GM19455 (cell line): ENCODE measurements at regions not wholly inside any gene's neighbourhood (a gene's known extent, or its start where the extent isn't known, plus 50 kb on each side); places are given as distances from the start of the nearest gene placed in this dataset.
A peak's percentile ranks its signal among the peaks of the same experiment; 100 is the strongest.

Experiments used
- ATAC-seq: cut with Tn5 transposase; IDR thresholded peaks from one replicate; pipeline ENCODE4 v1.9.1; 2021; ENCODE audit not compliant: unreplicated experiment

DNA sequence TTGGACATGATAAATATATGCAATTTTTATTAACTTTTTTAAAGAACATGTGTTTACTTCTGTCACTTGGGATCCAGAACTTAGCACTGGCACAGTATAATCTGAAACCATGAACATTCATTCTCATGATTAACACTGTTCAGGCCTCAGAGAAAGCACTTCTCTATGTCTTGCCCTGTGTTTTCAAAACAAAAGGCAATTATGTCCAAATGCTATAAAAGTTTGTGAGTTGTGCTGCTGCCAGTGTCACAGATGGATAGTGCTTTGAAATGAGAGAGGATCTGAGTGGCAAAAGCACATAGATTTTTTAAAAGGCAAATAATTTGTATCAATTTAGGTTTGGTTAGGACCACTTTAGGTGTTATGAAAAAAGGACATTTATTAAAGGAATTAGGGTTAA is 470.5 kb upstream of the FAM98A start:
- ATAC-seq, result no peak

DNA sequence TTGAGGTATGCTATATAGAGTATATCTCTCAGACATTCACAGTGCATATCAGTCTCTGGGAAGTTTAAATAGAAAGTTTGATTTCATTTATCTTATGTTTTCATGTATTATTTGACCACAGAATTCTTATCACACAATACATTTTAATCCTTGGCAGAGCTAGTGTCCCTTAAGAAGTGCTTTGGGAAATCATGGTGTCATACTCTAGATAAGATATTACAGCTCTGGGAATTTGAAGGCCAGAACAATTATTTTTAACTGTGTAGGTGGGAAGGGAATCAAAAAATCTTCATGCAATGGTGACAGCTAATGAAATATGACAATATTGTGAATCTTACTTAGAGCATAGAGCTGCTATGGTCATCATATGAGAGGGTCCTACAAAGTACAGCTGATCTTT is 451.3 kb upstream of the FAM98A start:
- no peak for ATAC-seq

DNA sequence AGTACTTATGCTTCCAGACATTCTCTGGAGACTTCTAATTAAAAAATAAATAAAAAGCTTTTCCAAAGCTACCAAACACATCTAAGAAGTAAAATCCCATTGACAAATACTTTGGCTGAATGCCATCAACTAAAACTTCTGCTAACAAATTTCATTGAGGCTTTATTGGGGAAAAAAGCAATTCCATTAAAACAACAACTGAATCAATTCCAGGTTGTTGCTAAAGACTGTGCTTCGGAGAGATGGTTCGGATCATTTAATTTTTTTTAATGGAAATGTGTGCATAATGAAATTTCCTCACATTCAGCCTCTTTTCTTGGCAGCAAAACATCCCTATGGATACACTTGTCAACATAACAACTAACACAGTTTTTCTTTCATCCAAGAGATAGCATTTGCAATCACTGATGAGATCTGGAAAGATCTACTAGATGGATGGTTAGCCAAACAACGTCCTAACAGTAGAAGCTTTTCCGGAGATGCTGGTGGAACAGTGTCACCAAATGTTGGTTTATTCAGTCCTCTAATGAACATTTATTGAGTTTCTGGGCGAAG is 446.1 kb upstream of the FAM98A start:
- ATAC-seq, result no peak

DNA sequence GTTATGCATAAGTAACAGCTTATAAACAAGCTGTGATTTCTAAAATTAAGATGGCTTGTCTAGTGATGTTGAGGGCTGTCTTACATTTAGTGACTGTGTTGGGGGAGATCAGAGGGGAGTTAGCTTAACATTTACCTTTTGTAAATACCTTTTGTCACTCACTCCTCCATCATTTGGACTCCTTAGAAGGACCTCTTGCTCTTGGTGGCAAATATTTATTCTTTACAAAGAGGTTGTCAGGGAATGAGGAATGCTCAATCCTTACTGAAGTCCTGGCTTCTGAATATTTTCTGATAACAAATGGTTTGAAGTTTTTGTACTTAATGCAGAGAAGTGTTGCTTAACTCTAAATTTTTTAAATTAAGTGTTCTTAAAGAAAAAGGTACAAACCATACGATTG is 438.8 kb upstream of the FAM98A start:
- no peak for ATAC-seq

DNA sequence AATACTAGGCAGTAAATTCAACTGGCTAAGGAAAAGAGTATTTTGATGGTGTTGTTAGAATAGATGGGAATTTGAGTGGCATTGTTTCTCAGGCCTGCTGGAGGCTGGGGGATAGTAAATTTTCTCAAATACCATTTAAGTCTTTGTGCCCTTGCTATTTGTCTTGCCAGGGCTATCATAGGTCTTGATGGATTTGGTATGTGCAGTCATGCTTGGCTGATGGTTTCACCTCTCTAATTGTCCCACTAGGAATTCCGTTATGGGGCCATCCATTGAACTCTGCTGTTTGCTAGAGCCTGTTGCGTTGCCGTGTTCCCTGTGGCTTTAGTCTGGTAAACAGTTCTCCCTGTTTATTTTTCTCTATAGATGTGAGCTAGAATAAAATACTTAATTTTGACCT is 438.1 kb upstream of the FAM98A start:
- no peak for ATAC-seq

DNA sequence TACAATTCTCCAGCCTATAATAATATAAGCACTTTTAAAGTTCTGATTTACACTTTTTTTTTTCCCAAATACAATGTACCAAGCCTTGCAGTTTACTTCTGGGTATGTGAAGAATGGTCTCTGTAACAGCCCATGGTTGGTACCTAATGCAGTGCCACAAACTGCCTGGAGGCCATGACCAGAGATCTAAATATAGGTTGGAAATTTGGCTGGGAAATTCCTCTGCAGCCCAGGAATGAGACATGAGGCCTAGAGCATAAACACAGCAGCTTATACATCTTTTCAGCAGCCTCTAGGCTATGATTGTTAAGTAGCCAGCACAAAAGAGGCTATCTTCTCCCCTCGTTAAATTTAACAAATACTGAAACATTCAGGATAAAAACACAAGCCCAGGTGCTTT is 432.0 kb upstream of the FAM98A start:
- ATAC-seq, result no peak

DNA sequence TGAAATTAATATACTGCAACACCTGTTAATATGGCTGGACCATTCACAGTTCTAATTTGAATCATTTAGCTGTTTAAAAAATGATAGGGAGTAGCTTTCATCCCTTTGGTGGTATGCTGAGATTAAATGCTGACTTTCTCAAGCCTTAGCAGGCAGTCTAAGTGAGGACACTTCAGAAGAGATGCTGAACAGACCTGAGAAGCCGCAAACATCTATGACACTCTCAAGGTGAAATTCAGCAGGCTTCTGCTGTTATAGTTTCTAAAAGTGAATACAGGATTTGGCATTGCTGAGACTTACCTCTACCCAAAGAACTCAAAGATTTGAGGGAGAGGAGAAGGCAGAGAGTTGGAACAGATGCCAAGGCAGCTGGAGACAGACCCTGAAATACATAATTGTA is 431.2 kb upstream of the FAM98A start:
- no peak for ATAC-seq

DNA sequence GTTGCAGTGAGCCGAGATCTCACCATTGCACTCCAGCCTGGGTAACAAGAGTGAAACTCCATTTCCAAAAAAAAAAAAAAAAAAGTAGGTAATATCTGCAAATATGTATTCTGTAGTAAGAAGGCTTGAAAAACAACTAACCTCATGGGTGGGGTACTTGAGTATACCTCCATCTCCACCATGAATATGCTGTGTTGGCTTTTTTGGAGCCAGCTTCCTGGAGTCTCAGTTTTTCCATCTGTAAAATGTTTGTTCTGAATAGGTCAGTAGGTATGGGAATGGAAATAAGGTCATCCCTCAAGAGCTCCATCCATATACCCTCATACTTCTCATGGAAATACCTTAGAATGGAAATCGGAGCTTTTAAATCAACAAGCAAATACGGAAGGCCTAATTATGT is 430.0 kb upstream of the FAM98A start:
- ATAC-seq, result no peak

DNA sequence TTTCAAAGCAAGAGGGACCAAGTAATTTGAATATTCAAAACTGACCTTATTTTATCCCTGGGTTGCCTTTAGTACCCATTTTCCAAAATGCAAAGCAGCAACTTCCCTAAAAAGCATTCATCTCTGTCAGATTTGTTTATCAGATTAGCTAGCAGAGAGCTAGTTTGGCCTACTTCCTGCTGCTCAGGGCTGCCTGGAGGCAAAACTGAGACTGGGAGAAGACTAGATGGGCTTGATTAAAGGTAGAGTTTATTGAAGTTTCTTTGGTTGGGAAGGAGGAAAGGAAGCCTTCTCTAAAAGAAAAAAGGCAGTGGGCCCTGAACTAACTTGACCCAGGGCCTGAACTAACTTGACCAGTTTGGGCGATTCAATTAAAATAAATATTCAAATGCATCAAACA is 426.1 kb upstream of the FAM98A start:
- no peak for ATAC-seq

DNA sequence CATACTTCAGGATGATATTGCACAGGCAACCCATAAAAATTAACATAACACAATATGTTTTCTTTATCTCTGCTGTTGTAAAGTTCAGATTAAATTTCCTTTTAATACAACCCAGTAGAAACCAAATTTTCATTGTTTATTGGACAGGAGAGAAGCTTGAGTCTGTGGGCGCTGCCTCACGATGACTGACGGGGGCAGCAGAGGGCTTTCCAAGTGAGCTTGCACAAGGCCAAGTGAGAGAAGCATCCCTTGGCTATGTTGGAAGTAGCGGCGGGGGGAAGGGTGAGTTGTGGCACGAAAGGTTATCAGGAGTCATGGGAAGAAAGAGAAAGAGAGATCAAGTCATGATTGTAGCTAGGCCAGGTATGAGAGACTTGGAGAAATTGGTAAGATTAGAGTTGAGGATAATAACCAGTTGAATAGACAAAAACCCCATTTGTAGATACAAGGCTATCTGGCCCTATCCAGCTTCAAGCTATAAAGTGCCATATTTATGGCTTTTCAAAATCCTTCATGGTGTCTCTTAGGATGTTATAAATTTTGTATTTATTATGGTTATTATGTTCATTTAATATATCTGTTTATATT is 413.7 kb upstream of the FAM98A start:
- peak; percentile 75 for ATAC-seq

DNA sequence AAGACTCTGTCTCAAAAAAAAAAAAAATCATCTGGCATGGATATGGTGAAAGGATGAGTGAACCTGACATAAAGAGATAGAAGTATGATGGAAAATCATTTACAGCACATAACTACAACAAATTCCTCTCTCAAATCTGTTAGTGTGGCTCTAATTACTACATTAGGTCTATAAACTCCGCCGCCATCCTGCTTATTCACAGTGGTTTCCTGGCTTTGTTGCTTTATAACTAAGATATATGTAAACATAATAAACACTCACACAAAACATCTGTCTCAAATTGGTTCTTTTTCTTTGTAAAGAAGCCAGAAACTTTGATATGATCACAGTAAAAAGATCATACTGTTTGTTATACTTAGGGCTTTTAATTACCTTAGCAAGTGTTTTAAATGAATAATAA is 412.6 kb upstream of the FAM98A start:
- no peak for ATAC-seq

DNA sequence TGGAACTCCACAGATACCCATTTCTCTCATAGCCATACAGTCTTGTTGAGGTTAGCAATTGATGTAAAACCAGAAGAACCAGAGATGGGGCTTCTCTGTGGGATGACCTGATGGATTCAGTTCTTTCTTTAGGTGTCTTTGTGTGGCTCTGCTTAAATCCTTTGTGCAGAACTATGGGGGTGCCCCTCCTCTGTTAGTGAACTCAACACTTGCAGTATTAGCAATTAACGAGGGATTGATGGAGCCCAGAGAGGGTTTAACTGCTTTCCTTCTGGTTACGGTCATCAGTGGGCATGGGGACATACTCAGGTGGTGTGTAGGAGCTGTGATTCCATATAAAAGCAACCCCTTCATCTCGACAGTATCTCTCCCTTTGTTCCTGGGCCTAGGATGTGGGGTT is 406.8 kb upstream of the FAM98A start:
- ATAC-seq, result no peak

DNA sequence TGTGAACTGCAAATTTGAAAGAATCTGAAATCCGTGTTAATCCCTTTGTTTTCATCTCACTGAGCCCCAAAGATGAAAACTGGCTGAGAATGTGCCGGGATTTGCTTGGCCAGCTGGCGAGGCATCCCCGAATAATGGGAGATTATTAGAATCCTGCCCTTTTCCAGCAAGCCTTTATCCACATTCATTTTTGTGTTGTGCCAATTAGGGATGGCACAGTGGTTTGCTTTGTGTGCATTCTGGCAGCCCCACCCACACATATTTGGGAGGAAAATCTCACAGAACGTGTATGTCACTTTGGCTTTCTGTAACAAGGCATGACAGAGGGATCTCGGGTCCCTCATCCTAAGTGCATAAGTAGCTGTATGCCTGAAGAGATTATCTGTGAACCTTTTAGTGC is 405.8 kb upstream of the FAM98A start:
- ATAC-seq, result no peak

DNA sequence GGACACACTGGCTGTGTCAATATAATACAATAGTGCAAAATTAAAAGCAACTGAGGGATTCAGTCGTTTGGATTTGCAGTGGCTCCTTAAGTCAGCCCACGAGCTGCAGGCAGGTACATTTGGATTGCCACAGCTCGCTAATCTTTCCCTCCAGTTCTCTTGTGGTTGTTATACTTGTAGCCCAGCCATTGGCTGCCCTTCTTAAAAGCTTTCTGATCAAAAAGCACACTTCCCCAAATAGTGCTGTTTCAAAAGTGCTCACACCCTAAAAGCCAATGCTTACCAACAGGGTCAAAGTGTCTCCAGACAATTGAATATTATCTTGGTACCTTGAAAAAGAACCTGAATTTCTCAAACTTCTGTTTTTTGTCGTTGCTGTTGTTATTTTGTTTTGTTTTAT is 404.7 kb upstream of the FAM98A start:
- ATAC-seq, result no peak

DNA sequence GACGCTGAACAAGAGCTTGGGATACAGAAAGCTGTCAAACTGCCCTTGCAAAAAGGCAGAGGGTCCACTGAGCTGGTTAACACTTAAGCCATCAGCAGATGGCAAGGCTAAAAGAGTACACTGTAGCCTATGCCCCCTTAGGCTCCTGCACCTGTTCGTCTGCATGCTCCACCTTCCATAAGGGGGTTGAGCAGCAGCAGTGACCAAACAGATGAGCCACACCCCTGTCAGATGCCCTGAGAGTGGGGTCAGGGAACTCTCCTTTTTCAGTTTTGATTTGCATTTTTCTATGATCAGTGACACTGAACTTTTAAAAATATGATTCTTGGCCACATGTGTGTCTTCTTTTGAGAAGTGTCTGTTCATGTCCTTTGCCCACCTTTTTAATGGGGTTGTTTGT is 402.5 kb upstream of the FAM98A start:
- no peak for ATAC-seq

DNA sequence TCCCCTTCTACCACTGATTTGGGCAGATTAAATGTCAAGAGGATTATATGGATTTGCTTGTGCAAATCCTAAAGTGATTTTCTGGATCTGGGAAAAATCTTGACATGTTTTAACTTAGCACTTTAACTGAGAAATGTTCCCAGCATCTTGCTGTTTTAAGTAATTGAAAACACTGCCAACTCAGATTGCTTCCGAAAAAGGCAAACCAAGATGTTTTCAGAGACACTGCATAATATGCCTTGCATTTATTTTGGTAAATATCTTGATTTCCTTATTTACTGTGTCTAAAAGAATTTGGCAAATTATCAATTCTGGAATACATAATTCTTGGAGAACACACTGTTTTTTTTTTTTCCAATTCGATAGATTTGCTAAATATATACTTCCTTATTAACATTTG is 385.0 kb upstream of the FAM98A start:
- ATAC-seq, result no peak

DNA sequence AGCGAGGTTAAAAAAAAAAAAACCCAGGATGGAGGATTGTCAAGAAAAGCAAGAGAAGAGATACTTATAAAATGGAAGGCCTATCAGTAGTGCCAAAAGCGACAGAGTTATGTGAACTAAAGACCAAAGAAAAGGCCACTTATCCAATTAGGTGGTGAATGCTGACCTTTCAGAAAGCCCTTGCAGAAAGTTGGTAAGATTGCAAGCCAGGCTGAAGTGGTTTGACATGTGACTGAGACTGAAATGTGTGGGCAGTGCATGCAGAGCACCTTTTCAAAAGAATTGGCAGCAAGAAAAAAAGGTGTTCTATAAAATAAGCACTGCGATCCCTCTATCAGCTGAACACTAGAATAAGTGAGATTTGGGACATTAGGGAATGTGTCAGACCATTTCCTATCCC is 379.4 kb upstream of the FAM98A start:
- no peak for ATAC-seq

DNA sequence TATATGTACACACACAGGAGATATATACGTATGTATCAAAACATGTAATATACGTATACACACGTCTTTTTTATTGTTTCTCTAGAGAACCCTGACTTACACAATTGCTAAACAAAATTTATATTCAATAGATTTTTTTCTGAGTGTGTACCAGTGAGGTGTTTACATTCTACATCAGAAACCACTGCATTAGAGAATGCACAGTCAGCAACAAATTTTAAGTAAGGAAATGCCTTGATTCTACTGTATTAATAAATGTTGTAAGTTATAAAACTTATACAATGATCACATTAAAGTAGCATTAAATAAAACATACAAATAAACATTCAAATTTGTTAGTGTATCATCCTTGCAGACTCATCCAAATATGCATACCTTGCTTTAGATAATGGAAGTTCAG is 376.4 kb upstream of the FAM98A start:
- ATAC-seq, result no peak

DNA sequence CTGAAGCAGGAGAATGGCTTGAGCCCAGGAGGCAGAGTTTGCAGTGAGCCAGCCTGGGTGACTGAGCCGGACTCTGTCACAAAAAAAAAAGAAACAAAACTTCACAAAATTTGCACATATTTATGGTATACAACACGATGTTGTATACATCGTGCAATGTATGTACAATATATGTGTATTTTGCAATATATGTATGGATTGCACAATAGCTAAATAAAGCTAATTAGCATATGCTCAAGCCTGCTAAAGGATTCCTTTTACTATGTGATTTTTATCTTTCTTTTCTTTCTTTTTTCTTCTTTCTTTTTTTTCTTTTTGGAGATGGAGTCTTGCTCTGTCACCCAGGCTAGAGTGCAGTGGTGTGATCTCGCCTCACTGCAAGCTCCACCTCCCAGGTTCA is 368.0 kb upstream of the FAM98A start:
- ATAC-seq, result no peak

DNA sequence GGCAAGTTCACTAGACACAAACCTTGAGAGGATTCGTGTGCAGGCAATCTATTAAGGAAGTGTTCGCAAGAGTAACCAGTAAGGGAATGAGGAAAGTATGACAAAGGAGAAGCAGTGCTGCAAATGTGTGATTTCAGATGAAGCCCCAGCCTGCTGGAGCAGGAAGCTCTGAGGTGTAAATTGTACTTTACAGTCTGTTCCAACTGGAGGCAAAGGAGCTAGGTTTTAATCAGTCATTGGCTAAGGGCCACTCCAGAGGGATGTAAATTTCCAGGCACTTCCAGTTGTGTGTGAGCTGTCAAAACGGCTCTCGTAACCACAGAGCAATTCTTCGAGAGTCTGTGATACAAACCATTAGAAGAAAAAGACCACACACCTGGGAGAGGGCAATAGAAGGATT is 359.5 kb upstream of the FAM98A start:
- ATAC-seq, result no peak

DNA sequence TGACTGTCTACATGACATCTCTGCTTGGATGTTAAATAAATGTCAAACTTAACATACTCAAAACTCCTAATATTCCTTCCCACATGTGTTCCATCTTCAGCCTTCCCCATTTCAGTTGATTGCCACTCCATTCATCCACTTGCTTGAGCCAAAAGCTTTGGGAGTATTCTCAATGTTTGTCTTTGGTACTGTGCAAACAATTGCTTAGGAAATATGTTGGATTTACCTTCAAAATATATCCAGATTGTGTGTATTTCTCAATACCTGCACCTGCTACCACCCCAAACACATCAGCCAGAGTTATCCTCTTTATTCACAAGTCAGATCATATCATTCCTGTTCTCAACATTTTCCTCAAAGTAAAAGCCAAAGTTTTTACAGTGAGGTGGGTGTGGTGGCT is 350.3 kb upstream of the FAM98A start:
- ATAC-seq, result no peak

DNA sequence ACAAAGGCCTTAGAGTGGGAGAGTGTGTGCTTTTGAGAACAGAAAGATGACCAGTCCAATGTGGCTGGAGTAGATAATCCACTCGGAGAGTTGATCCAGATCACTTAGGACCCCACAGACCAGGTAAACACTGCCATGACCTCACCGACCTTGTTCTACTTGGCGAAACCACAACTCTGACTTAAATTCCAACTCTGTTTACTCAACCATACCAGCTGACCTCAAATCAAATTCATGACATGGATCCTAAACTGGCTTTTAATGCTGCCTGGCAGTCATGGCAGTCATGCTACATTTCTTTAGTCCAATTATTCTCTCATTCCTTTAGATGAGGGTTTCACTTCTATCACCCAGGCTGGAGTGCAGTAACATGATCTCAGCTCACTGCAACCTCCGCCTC is 347.1 kb upstream of the FAM98A start:
- no peak for ATAC-seq

DNA sequence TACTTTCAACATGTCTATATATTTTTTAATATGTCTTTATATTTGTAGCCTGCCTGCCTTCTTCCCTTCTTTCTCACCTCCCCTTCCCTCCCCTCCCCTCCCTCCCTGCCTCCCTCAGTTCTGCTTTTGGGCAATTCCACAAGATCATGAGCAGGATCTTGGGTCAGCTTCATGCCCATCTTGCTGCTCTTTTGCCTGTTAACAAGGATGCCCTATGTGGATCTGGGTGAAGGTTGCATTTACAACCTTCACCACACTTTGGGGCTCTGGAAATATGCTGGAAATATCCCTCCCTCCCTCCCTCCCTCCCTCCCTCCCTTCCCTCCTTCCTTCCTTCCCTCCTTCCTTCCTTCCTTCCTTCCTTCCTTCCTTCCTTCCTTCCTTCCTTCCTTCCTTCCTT is 334.1 kb upstream of the FAM98A start:
- ATAC-seq, result no peak

DNA sequence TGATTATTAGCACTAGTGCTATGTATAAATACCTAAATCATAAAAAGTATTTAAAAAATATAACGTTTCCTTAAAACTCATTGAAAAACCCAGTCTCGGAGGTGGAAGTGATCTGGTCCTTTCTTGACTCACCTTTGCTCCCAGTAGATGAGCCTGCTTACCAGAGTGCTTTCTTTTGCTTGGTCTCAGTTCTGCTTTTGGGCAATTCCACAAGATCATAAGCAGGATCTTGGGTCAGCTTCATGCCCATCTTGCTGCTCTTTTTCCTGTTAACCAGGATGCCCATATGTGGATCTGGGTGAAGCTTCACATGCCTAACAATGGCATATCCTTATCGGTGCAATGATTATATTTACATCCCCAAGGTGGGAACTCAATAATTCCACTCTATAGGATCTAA is 332.1 kb upstream of the FAM98A start:
- ATAC-seq, result no peak
